Naive B cell (primary cell): ENCODE measurements at regions not wholly inside any gene's neighbourhood (a gene's known extent, or its start where the extent isn't known, plus 50 kb on each side); places are given as distances from the start of the nearest gene placed in this dataset.
"Not testable (repeated sequence)": the region's sequence is repeated elsewhere in the genome, so short reads cannot be mapped to it uniquely, and the experiment has no call there.

Experiments used
- ATAC-seq, 2 donors: fragments of 150-1000 bp; cut with Tn5 transposase; 2 replicates each; pipeline ENCODE4 v1.10.0; 2021; ENCODE audit warnings: low read depth in 2 of 2, mild to moderate bottlenecking in 2 of 2, moderate library complexity in 2 of 2
- DNase-seq: peaks from one replicate; pipeline ENCODE4 v3.0.0; 2022
- H3K27ac Mint-ChIP-seq, 6 donors: one replicate each; pipeline ENCODE4 v1.8.0; 2020 to 2022; ENCODE audit warnings: mild to moderate bottlenecking in 6 of 6, mixed read lengths in 6 of 6, moderate library complexity in 5 of 6, inconsistent platforms in 2 of 6
- H3K27me3 Mint-ChIP-seq, 3 donors: one replicate each; pipeline ENCODE4 v1.8.0; 2021 to 2022; ENCODE audit warnings: mixed read lengths in 3 of 3, mild to moderate bottlenecking in 1 of 3
- H3K36me3 Mint-ChIP-seq, 2 donors: one replicate each; pipeline ENCODE4 v1.8.0; 2020 to 2022; ENCODE audit warnings: mixed read lengths in 2 of 2, inconsistent platforms in 1 of 2, mild to moderate bottlenecking in 1 of 2
- H3K4me1 Mint-ChIP-seq, 3 donors: one replicate each; pipeline ENCODE4 v1.8.0; 2020 to 2022; ENCODE audit warnings: mixed read lengths in 3 of 3, inconsistent platforms in 1 of 3, mild to moderate bottlenecking in 1 of 3, moderate library complexity in 1 of 3
- H3K4me3 Mint-ChIP-seq, 8 donors: one replicate each; pipeline ENCODE4 v1.8.0; 2020 to 2022; ENCODE audit warnings: mild to moderate bottlenecking in 8 of 8, mixed read lengths in 8 of 8, moderate library complexity in 8 of 8, inconsistent platforms in 2 of 8
- H3K9me3 Mint-ChIP-seq, 7 donors: one replicate each; pipeline ENCODE4 v1.8.0; 2020 to 2022; ENCODE audit warnings: mixed read lengths in 7 of 7, mild to moderate bottlenecking in 5 of 7, inconsistent platforms in 2 of 7, moderate library complexity in 1 of 7

DNA sequence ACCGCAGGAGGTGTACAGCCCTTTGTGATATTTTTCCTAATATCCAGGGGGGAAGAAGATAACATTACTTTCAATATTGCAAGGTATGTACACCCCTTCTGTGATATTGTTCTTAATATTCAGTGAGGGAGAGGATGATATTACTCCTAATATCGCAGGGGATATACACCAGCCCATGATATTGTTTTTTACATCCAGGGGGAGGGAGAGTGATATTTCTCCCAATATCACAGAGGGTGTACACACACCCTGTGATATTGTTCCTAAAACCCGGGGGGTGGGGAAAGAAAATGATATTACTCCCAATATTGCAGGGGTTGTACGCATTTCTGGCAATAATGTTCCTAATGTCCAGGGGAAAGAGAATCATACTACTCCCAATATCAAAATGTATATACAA lies 58.0 kb upstream of the SLC25A48 start:
- Mint-ChIP-seq H3K4me1 (no peaks in the 10 kb centered on the region), H3K4me3 (no peak overlapping the region), H3K27me3 (peaks cover 33 to 36% (median 35%) of the 10 kb centered on the region in 3 donors), H3K9me3 (peaks cover 0 to 6% (median 0%) of the 10 kb centered on the region in 7 donors), H3K27ac (no peak overlapping the region), H3K36me3 (no peaks in the 10 kb centered on the region)
- no peak for ATAC-seq
- no peak for DNase-seq

DNA sequence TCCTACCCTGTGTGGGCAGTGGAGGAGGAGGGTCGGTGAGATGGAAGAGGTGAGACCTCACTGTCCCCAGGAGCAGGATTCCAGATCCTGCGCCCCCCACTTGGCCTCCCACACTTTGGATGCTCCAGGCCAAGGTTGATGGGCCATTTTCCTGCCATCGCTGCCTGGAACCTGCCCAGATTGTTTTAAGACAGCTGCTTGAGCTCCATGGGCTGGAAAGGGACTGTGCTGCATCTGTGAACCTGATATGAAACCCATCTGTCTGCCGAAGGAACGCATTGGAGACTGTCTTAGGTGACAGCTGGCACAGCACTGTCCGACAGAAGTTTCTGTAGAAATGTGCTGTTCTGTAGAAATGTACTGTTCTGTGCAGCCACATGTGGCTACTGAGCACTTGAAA lies 72.7 kb upstream of the SLC25A48 start:
- Mint-ChIP-seq H3K9me3 (peaks cover 0 to 19% (median 4%) of the 10 kb centered on the region in 7 donors), H3K4me1 (no peaks in the 10 kb centered on the region), H3K27ac (no peak overlapping the region), H3K36me3 (no peaks in the 10 kb centered on the region), H3K27me3 (peaks cover 0 to 7% (median 4%) of the 10 kb centered on the region in 3 donors), H3K4me3 (no peak overlapping the region)
- DNase-seq (no peak), ATAC-seq (no peak)

DNA sequence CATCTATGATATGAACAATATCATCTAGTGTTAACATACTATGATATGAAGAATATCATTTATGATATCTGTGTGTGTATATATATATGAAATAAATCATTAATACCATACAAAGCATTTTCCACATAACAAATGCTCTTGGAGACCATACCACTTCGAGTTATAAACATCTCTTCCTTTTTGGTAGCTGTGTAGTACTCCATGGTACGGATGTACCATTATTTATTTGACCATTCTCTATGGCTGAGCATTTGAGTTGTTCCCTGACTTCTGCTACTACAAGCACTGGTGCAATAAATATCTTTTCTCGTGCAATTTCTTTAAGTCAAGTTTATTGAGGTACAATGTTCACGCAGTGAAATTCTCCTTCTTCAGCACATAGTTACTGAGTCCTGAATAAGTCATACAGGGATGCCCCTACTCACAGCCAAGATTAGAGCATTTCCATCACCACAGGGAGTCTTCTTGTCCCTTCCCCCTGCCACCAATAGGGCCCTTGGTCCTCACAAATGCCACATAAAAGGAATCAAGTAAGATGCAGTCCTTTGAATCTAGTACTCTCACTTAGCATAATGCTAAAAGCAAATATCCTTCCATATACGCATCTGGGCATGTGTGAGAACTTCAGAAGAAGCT lies 75.2 kb upstream of the SLC25A48 start:
- Mint-ChIP-seq H3K9me3 (peaks cover 0 to 7% (median 2%) of the 10 kb centered on the region in 7 donors), H3K4me1 (no peaks in the 10 kb centered on the region), H3K27ac (no peak overlapping the region), H3K4me3 (no peak overlapping the region), H3K27me3 (peaks cover 0 to 7% (median 4%) of the 10 kb centered on the region in 3 donors), H3K36me3 (no peaks in the 10 kb centered on the region)
- DNase-seq (no peak), ATAC-seq (no peak)

DNA sequence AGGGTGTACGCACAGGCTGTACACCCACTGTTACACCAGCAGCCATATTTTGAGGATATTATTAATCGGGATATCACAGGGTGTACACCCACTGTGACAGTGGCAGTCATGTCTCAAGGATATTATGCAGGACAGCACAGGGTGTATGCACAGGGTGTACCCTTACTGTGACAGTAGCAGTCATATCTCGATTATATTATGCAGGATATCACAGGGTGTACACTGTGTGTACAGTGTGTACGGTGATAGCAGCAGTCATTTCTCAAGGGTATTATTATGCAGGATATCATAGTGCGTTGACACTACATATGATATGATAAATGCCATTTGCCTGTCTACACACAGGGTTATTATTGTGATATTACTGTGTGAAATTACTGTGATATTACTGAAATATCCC lies 80.5 kb upstream of the SLC25A48 start:
- Mint-ChIP-seq H3K9me3 (peaks cover 0 to 3% (median 0%) of the 10 kb centered on the region in 7 donors), H3K4me1 (no peaks in the 10 kb centered on the region), H3K27me3 (no peaks in the 10 kb centered on the region), H3K4me3 (no peak overlapping the region), H3K27ac (no peak overlapping the region), H3K36me3 (no peaks in the 10 kb centered on the region)
- DNase-seq (no peak), ATAC-seq (no peak)

DNA sequence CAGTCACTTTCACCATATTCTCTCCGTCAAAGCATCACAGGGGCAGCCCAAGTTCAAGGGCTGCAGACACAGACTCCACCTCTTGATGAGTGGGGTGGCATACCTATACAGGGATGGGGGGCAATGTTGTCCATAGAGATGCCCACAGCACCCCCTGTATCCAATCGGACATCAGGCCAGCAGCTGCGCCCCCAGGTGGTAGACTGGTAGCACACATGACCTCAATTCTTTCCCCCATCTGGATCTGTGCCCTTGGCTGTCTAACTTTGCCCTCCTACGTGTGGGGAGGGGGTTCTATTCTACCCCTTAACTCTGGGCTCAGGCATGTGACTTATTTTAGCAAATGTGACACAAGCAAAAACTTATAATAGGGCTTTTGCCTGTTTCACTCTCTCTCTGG lies 84.0 kb upstream of the SLC25A48 start:
- H3K27ac Mint-ChIP-seq: no peak overlapping the region

DNA sequence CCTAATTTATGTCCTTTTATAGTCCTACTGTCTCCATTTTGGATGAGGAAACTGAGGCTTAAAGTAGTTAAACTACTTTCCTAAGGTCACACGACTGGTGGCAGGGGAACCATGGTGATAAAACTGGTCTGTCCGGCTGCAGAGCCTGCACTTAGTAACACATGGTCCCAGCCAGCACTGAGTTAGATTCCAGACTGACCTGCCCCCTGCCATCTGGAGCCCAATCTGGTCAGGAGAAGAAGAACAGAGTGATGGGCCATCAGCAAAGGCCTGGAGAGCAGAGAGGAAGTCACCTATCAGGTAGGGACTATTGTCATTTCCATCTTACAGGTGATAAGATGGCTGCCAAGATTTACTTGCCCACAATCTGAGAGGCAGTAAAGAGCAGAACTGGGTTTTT lies 86.6 kb upstream of the SLC25A48 start:
- Mint-ChIP-seq H3K4me1 (no peaks in the 10 kb centered on the region), H3K4me3 (no peak overlapping the region), H3K9me3 (peaks cover 2 to 14% (median 9%) of the 10 kb centered on the region in 7 donors), H3K27ac (no peak overlapping the region), H3K27me3 (no peaks in the 10 kb centered on the region), H3K36me3 (no peaks in the 10 kb centered on the region)
- ATAC-seq: no peak
- no peak for DNase-seq

More for the DNA sequence above, 84.0 kb upstream of the SLC25A48 start:
- H3K9me3 Mint-ChIP-seq: peaks cover 1 to 14% (median 6%) of the 10 kb centered on the region in 7 donors
- no peak for ATAC-seq
- DNase-seq: no peak
- no peak overlapping the region for H3K4me3 Mint-ChIP-seq
- H3K36me3 Mint-ChIP-seq: no peaks in the 10 kb centered on the region
- H3K27me3 Mint-ChIP-seq: no peaks in the 10 kb centered on the region
- no peaks in the 10 kb centered on the region for H3K4me1 Mint-ChIP-seq

DNA sequence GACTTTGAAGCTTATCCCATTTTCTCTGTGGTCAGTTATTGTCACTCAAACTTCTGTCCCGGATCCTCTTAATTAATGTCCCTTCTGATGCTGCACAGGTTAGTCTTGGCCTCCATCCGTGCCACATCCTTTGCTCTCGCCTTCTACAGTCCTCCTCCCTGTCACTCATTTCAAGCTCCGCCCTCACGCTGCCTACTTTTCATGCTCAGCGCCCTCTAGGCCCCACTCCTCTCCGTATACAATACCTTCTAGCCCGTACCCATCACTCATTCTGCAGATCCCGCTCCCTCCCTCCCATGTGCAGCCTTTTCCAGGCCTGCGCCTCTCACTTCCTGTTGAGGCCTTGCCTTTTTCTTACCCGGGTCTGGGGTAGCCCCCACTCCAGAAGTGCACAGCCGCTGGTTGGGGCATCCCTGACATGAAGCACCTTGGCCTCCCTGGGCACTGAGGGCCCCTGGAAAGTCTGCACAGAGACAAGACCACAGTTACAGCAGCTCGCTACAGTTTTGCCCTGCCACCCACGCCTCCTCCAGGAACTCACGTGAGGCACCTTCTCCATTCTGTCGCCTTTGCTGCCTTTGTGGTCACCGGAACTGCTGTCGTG lies 88.5 kb upstream of the SLC25A48 start:
- Mint-ChIP-seq H3K27ac (no peak overlapping the region), H3K4me3 (peak overlapping the region in 1 of 8 donors; percentile 42), H3K36me3 (no peaks in the 10 kb centered on the region), H3K4me1 (no peaks in the 10 kb centered on the region), H3K9me3 (peaks cover 2 to 14% (median 9%) of the 10 kb centered on the region in 7 donors), H3K27me3 (no peaks in the 10 kb centered on the region)
- DNase-seq (no peak), ATAC-seq (no peak)

DNA sequence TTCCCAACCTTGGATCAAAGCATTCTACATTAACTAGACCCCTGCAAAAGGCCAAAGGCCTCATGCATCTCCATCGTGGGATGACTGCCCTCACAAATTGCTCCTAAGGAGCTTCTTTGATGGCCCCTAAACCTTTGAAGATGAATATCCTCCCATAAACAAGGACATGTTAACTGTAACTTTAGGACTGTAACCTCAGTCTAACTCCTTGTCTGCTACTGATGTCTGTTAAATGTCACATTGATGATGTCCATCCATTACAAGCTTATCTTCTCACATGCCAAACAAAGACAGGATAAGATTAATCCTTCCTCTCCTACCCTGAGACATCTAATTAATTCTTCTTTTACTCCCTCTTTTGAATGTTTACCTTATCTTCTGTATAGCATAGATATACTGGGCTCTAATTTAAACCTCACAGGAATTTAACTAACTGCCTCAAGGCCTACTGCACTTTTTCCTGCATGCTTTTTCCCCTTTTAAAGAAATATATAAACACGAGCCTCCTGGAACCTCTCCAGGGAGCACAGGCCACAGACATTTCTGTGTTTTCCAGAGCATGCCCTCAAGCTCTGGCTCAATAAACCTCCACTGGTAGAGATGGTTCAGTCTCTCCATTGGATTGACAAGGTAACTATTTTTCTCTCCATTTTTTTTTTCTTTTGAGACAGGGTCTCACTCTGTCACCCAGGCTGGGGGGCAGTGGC lies 90.6 kb upstream of the SLC25A48 start:
- Mint-ChIP-seq H3K4me1 (no peaks in the 10 kb centered on the region), H3K36me3 (no peaks in the 10 kb centered on the region), H3K9me3 (peaks cover 0 to 14% (median 9%) of the 10 kb centered on the region in 7 donors), H3K27me3 (no peaks in the 10 kb centered on the region), H3K4me3 (no peak overlapping the region), H3K27ac (no peak overlapping the region)
- DNase-seq: no peak
- ATAC-seq: no peak

DNA sequence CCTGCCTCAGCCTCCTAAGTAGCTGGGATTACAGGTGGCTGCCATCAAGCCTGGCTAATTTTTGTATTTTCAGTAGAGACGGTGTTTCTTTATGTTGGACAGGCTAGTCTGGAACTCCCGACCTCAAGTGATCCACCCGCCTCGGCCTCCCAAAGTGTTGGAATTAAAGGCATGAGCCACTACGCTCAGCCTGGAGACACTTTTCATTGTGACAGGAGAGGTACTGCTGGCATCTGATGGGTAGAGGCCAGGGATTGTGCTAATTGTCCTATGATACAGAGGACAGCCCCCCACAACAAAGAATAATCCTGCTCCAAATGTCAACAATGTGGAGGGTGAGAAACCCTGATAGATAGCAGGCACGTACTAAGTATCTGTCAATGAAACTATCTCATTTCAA lies 91.3 kb upstream of the SLC25A48 start:
- Mint-ChIP-seq H3K27me3 (no peaks in the 10 kb centered on the region), H3K9me3 (peaks cover 0 to 14% (median 9%) of the 10 kb centered on the region in 7 donors), H3K27ac (no peak overlapping the region), H3K4me1 (no peaks in the 10 kb centered on the region), H3K4me3 (no peak overlapping the region), H3K36me3 (no peaks in the 10 kb centered on the region)
- no peak for DNase-seq
- ATAC-seq: no peak

DNA sequence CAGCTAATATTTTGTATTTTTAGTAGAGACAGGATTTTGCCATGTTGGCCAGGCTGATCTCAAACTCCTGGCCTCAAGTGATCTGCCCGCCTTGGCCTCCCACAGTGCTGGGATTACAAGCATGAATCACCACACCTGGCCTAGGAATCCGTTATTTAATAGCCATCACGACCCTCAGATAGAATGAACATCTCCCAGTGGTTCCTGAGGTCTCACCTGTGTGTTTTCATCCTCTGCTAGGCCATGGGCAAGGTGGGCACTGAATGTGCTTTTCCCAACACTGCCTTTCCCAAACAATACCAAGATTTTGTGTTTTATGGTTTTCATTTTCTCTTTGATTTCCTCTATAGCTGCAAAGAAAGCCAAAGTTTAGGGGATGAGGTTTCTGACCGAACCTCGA lies 92.2 kb upstream of the SLC25A48 start:
- peaks cover 0 to 14% (median 9%) of the 10 kb centered on the region in 7 donors for H3K9me3 Mint-ChIP-seq
- not testable (repeated sequence) for H3K36me3 Mint-ChIP-seq, H3K4me1 Mint-ChIP-seq, DNase-seq, ATAC-seq, H3K27ac Mint-ChIP-seq, H3K4me3 Mint-ChIP-seq, H3K27me3 Mint-ChIP-seq

DNA sequence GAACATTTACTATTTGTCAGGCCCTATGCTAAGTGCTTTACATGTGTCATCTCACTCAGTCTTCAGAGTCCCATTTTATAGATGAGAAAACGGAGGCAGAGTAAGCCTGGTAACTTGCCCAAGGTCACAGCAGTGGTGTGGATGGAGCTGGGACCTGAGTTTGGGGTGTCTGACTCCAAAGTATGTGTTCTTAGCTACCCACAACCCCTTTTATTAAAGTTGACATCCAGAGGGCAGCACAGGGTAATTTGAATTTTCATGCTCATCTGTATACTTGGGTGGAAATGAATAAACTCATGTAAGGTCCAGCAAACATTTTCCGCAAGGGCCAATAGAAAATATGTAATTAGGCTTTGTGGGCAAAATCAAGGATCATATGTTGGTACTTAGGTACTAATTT lies 93.4 kb upstream of the SLC25A48 start:
- Mint-ChIP-seq H3K9me3 (peaks cover 0 to 11% (median 5%) of the 10 kb centered on the region in 7 donors), H3K36me3 (no peaks in the 10 kb centered on the region)

DNA sequence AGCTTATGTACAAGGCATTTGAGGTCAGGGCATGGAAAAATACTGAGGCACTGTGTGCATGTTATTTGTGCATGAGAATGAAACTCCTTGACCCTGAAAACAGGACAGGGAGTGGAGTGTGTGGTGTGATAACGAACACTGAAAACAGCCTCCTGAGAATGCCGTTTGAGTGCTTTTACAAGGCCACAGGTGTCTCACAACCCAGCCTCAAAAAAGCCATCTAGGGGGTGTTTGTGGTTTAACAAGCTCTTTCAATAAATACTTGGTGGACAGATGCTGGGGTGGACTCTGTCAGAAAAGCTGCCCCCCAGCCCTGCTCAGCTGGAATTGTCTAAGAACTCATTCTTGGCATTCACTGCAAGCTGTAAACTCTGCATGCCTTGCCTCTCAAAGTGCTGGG lies 94.0 kb upstream of the SLC25A48 start:
- Mint-ChIP-seq H3K4me3 (no peak overlapping the region), H3K4me1 (no peaks in the 10 kb centered on the region), H3K27ac (no peak overlapping the region), H3K9me3 (peaks cover 0 to 9% (median 0%) of the 10 kb centered on the region in 7 donors), H3K36me3 (no peaks in the 10 kb centered on the region), H3K27me3 (peaks cover 0 to 13% (median 12%) of the 10 kb centered on the region in 3 donors)
- ATAC-seq (no peak), DNase-seq (no peak)

More for the DNA sequence above, 93.4 kb upstream of the SLC25A48 start:
- H3K27ac Mint-ChIP-seq: no peak overlapping the region
- H3K4me3 Mint-ChIP-seq: no peak overlapping the region
- no peak for DNase-seq
- H3K4me1 Mint-ChIP-seq: no peaks in the 10 kb centered on the region
- H3K27me3 Mint-ChIP-seq: peaks cover 0 to 9% (median 7%) of the 10 kb centered on the region in 3 donors
- ATAC-seq: no peak

DNA sequence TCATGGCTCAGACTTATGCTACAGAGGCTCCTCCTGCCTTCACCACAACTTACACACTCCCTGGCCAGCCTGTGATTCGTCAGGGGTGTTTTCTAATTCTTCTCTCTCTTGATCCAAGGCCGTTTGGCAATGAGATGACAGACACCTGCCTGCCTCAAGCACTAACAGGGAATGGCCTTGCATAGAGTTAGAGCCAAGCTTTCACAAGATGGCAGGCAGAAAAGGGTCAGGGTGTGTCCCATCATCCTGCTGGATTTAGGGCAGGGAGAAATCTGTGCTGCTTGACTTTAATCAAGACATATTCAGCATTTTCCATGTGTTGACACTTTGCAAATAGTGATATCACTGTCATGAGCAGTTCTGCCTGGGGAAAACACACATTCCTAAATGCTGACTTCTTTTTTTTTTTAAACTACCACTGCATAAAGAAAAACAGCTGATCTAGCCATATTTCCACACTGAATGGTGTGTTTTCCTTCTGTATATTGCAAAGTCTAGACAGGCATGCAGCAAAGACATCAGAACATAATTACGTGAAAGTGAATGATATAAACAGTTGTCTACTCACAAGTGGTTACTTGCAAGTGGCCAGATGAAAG lies 95.0 kb upstream of the SLC25A48 start:
- no peaks in the 10 kb centered on the region for H3K36me3 Mint-ChIP-seq
- H3K4me3 Mint-ChIP-seq: no peak overlapping the region
- DNase-seq (no peak), ATAC-seq (no peak)
- H3K27ac Mint-ChIP-seq: no peak overlapping the region
- H3K4me1 Mint-ChIP-seq: no peaks in the 10 kb centered on the region
- H3K27me3 Mint-ChIP-seq: peaks cover 0 to 13% (median 12%) of the 10 kb centered on the region in 3 donors
- H3K9me3 Mint-ChIP-seq: peaks cover 0 to 4% (median 0%) of the 10 kb centered on the region in 7 donors

DNA sequence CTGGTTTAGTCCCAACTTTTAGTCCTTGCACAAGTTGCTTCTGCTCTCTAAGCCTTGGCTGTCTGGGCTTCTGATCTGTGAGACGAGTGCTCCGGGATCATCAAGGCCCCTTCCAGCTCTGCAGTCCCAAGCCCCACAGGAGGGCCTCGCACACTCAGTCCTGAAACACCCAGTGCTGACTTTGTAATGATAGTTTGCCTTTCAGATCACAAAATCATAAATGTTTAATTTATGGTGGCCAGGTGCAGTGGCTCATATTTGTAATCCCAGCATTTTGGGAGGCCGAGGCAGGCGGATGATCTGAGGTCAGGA lies 95.9 kb upstream of the SLC25A48 start:
- Mint-ChIP-seq H3K27me3 (peaks cover 0 to 13% (median 12%) of the 10 kb centered on the region in 3 donors), H3K4me1 (no peaks in the 10 kb centered on the region), H3K4me3 (no peak overlapping the region), H3K9me3 (peaks cover 0 to 4% (median 0%) of the 10 kb centered on the region in 7 donors), H3K36me3 (no peaks in the 10 kb centered on the region), H3K27ac (no peak overlapping the region)
- DNase-seq: no peak
- ATAC-seq: no peak
